CD14-positive monocyte (primary cell): ENCODE measurements at regions not wholly inside any gene's neighbourhood (a gene's known extent, or its start where the extent isn't known, plus 50 kb on each side); places are given as distances from the start of the nearest gene placed in this dataset.

Experiments used
- DNase-seq, 3 donors: peaks; one replicate each; pipeline ENCODE4 v3.0.0-alpha.2; 2011 to 2022
- H2AFZ ChIP-seq: 2 replicates; pipeline ENCODE4 v1.6.0; 2012; ENCODE audit warnings: mild to moderate bottlenecking, low read depth, low read length, inconsistent platforms; ENCODE audit not compliant: insufficient read depth, poor library complexity, severe bottlenecking
- H3K27ac ChIP-seq, 2 donors: 1 replicate in 1 of 2; 2 replicates in 1 of 2; pipeline ENCODE4 v1.5.1; 2012 to 2013; ENCODE audit warnings: low read length in 2 of 2, control low read depth in 1 of 2, inconsistent platforms in 1 of 2, low read depth in 1 of 2, mild to moderate bottlenecking in 1 of 2
- H3K27me3 ChIP-seq, 2 donors: one replicate each; pipeline versions ENCODE4 v1.6.0 to v1.6.1; 2011 to 2013; ENCODE audit warnings: low read length in 2 of 2; ENCODE audit not compliant: control insufficient read depth in 2 of 2, insufficient read depth in 2 of 2
- H3K36me3 ChIP-seq, 2 donors: replicated peaks in 1 of 2; 1 replicate in 1 of 2; 2 replicates in 1 of 2; pipeline versions ENCODE4 v1.5.1 to v1.6.1; 2012 to 2013; ENCODE audit warnings: low read length in 2 of 2, control low read depth in 1 of 2, inconsistent platforms in 1 of 2, mild to moderate bottlenecking in 1 of 2; ENCODE audit not compliant: insufficient read depth in 2 of 2, control insufficient read depth in 1 of 2
- H3K4me1 ChIP-seq, 2 donors: 1 replicate in 1 of 2; 2 replicates in 1 of 2; pipeline versions ENCODE4 v1.5.1 to v1.6.1; 2012 to 2013; ENCODE audit warnings: low read length in 2 of 2, control low read depth in 1 of 2, inconsistent platforms in 1 of 2, mild to moderate bottlenecking in 1 of 2, moderate library complexity in 1 of 2; ENCODE audit not compliant: insufficient read depth in 2 of 2, control insufficient read depth in 1 of 2
- H3K4me2 ChIP-seq: replicated peaks from 2 replicates; pipeline ENCODE3; 2012; ENCODE audit warnings: low read length, moderate library complexity, mild to moderate bottlenecking; ENCODE audit not compliant: poor library complexity, severe bottlenecking; ENCODE audit errors: extremely low read depth
- H3K4me3 ChIP-seq, 3 experiments: fragments of 200-600 bp in 1 of 3; sonication (generic) in 1 of 3; replicated peaks in 1 of 3; 1 replicate in 2 of 3; 2 replicates in 1 of 3; pipeline ENCODE4 v1.5.1; 2011 to 2013; ENCODE audit warnings: low read length in 3 of 3, mild to moderate bottlenecking in 3 of 3, control low read depth in 2 of 3, low read depth in 2 of 3, inconsistent platforms in 1 of 3, moderate library complexity in 1 of 3
- H3K79me2 ChIP-seq: 2 replicates; pipeline ENCODE4 v1.6.0; 2012; ENCODE audit warnings: mild to moderate bottlenecking, control low read depth, inconsistent platforms, low read length, moderate library complexity; ENCODE audit not compliant: insufficient read depth
- H3K9ac ChIP-seq: 2 replicates; pipeline ENCODE4 v1.6.0; 2017; ENCODE audit warnings: low read length, mild to moderate bottlenecking; ENCODE audit not compliant: insufficient read depth, poor library complexity, severe bottlenecking
- H3K9me3 ChIP-seq, 2 donors: replicated peaks in 1 of 2; 1 replicate in 1 of 2; 2 replicates in 1 of 2; pipeline versions ENCODE4 v1.5.1 to v1.6.1; 2012 to 2013; ENCODE audit warnings: low read length in 2 of 2, control low read depth in 1 of 2; ENCODE audit not compliant: control insufficient read depth in 1 of 2, insufficient read depth in 1 of 2
- H4K20me1 ChIP-seq: 2 replicates; pipeline ENCODE4 v1.6.0; 2012; ENCODE audit warnings: mild to moderate bottlenecking, low read length, control low read depth, moderate library complexity; ENCODE audit not compliant: insufficient read depth
- H3K27ac Mint-ChIP-seq, 7 donors: one replicate each; pipeline ENCODE4 v1.8.0; 2020; ENCODE audit warnings: mild to moderate bottlenecking in 7 of 7, mixed read lengths in 7 of 7, moderate library complexity in 6 of 7, inconsistent platforms in 2 of 7
- H3K27me3 Mint-ChIP-seq, 3 donors: one replicate each; pipeline ENCODE4 v1.8.0; 2021 to 2022; ENCODE audit warnings: low read depth in 3 of 3, mild to moderate bottlenecking in 3 of 3, mixed read lengths in 3 of 3, moderate library complexity in 3 of 3, inconsistent platforms in 1 of 3
- H3K36me3 Mint-ChIP-seq, 2 donors: one replicate each; pipeline ENCODE4 v1.8.0; 2020; ENCODE audit warnings: mixed read lengths in 2 of 2, inconsistent platforms in 1 of 2, mild to moderate bottlenecking in 1 of 2
- H3K4me1 Mint-ChIP-seq: one replicate; pipeline ENCODE4 v1.8.0; 2020; ENCODE audit warnings: mild to moderate bottlenecking, mixed read lengths
- H3K4me3 Mint-ChIP-seq, 2 donors: one replicate each; pipeline ENCODE4 v1.8.0; 2020; ENCODE audit warnings: mild to moderate bottlenecking in 2 of 2, mixed read lengths in 2 of 2, moderate library complexity in 1 of 2
- H3K9me3 Mint-ChIP-seq, 7 donors: one replicate each; pipeline ENCODE4 v1.8.0; 2020 to 2022; ENCODE audit warnings: mixed read lengths in 7 of 7, mild to moderate bottlenecking in 6 of 7, moderate library complexity in 6 of 7, inconsistent platforms in 2 of 7
- CTCF ChIP-seq: fragments of 200-600 bp; IDR thresholded peaks from one replicate; pipeline ENCODE4 v1.8.0; 2022; ENCODE audit warnings: antibody characterized with exemption, mild to moderate bottlenecking
- WGBS: methylation state at CpG from one replicate; pipeline ENCODE4 v1.1.5; 2013; ENCODE audit warnings: missing lambda C conversion rate; ENCODE audit not compliant: insufficient coverage; 5-methylcytosine and 5-hydroxymethylcytosine counted together
- intact Hi-C, 2 donors: fragments of 100-400 bp; cut with micrococcal nuclease; formaldehyde crosslinking; loops; one replicate each; pipeline versions ENCODE4 v1.15.0 to v1.15.1; 2023

GRCh38 chr10:55410415-55410885 is 609.4 kb upstream of the PCDH15 start:
- Histone ChIP-seq H3K4me3 (no peak overlapping the region), H3K9me3 (no peaks in the 10 kb centered on the region), H2AFZ (no peak overlapping the region), H3K4me2 (no peak overlapping the region), H3K36me3 (no peaks in the 10 kb centered on the region), H3K27me3 (no peaks in the 10 kb centered on the region), H3K4me1 (no peaks in the 10 kb centered on the region), H4K20me1 (no peaks in the 10 kb centered on the region), H3K27ac (no peak overlapping the region), H3K9ac (no peak overlapping the region), H3K79me2 (no peaks in the 10 kb centered on the region)
- no peak for DNase-seq
- H3K36me3 Mint-ChIP-seq: no peaks in the 10 kb centered on the region
- no peak overlapping the region for H3K27ac Mint-ChIP-seq
- no peak for TF ChIP-seq CTCF
- no peaks in the 10 kb centered on the region for H3K27me3 Mint-ChIP-seq
- H3K4me3 Mint-ChIP-seq: no peak overlapping the region
- H3K9me3 Mint-ChIP-seq: no peaks in the 10 kb centered on the region
- no peaks in the 10 kb centered on the region for H3K4me1 Mint-ChIP-seq
- whole genome bisulfite sequencing: 73% methylated on average over 7 of the region's 7 CpGs
- intact Hi-C loops: no loop called here

- no peaks in the 10 kb centered on the region for H3K36me3 ChIP-seq
- no peak for TF ChIP-seq CTCF
- H3K4me1 ChIP-seq: no peaks in the 10 kb centered on the region
- H3K9ac ChIP-seq: no peak overlapping the region
- H3K79me2 ChIP-seq: no peaks in the 10 kb centered on the region
- no peak overlapping the region for H3K4me3 ChIP-seq
- H3K27ac ChIP-seq: no peak overlapping the region
- no peaks in the 10 kb centered on the region for H3K9me3 ChIP-seq
- no peak overlapping the region for H2AFZ ChIP-seq
- H4K20me1 ChIP-seq: no peaks in the 10 kb centered on the region
- no CpG with 5 or more reads among the region's 6 CpGs for WGBS
- no peak for DNase-seq
- Mint-ChIP-seq H3K27me3 (no peaks in the 10 kb centered on the region), H3K4me3 (no peak overlapping the region), H3K4me1 (no peaks in the 10 kb centered on the region), H3K36me3 (no peaks in the 10 kb centered on the region), H3K9me3 (no peaks in the 10 kb centered on the region), H3K27ac (no peak overlapping the region)
- no peaks in the 10 kb centered on the region for H3K27me3 ChIP-seq
- no peak overlapping the region for H3K4me2 ChIP-seq
- intact Hi-C loops: no loop called here
These were observed 603.1 kb upstream of the PCDH15 start for GRCh38 chr10:55404094-55404493.
